Panc1 (cell line): ENCODE measurements at regions not wholly inside any gene's neighbourhood (a gene's known extent, or its start where the extent isn't known, plus 50 kb on each side); places are given as distances from the start of the nearest gene placed in this dataset.

Source experiments
- TF ChIP-seq, protein P1 (sequence below), 2 experiments: IDR thresholded peaks; 2 replicates each; pipeline ENCODE4 v1.6.1; 2011 to 2012; ENCODE audit warnings: low read depth in 2 of 2, control low read depth in 1 of 2, low read length in 1 of 2, mild to moderate bottlenecking in 1 of 2, moderate library complexity in 1 of 2; ENCODE audit not compliant: insufficient read depth in 1 of 2
- TF ChIP-seq, protein P2 (sequence below): fragments of 450-650 bp; IDR thresholded peaks from 2 replicates; pipeline ENCODE4 v1.5.1; 2017; ENCODE audit warnings: mild to moderate bottlenecking

DNA sequence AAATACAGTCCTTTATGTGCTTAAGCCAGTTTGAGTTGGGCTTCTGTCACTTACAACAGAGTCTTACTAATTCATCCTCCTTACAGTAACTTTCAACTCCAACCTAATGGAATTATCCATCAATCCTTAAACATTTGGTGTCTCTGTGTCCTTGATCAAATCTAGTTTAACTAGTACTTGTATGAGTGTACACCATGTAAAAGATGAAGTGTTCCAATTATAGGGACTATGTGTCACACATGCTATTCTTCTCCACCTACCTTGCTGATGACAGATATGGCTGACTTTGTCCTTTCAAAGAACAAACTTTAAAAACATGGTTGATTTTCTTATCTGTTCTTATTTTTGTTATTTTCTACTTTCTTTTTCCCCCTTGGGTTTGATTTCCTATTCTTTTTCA is 60.4 kb upstream of the NBPF3 start:
- TF ChIP-seq, protein P1, sequence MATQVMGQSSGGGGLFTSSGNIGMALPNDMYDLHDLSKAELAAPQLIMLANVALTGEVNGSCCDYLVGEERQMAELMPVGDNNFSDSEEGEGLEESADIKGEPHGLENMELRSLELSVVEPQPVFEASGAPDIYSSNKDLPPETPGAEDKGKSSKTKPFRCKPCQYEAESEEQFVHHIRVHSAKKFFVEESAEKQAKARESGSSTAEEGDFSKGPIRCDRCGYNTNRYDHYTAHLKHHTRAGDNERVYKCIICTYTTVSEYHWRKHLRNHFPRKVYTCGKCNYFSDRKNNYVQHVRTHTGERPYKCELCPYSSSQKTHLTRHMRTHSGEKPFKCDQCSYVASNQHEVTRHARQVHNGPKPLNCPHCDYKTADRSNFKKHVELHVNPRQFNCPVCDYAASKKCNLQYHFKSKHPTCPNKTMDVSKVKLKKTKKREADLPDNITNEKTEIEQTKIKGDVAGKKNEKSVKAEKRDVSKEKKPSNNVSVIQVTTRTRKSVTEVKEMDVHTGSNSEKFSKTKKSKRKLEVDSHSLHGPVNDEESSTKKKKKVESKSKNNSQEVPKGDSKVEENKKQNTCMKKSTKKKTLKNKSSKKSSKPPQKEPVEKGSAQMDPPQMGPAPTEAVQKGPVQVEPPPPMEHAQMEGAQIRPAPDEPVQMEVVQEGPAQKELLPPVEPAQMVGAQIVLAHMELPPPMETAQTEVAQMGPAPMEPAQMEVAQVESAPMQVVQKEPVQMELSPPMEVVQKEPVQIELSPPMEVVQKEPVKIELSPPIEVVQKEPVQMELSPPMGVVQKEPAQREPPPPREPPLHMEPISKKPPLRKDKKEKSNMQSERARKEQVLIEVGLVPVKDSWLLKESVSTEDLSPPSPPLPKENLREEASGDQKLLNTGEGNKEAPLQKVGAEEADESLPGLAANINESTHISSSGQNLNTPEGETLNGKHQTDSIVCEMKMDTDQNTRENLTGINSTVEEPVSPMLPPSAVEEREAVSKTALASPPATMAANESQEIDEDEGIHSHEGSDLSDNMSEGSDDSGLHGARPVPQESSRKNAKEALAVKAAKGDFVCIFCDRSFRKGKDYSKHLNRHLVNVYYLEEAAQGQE (IDR thresholded peaks at IDR 0.05; ENCODE audit: insufficient read depth in 1 of 2, low read depth in 2 of 2, low read length in 1 of 2): no peak
- TF ChIP-seq, protein P2, sequence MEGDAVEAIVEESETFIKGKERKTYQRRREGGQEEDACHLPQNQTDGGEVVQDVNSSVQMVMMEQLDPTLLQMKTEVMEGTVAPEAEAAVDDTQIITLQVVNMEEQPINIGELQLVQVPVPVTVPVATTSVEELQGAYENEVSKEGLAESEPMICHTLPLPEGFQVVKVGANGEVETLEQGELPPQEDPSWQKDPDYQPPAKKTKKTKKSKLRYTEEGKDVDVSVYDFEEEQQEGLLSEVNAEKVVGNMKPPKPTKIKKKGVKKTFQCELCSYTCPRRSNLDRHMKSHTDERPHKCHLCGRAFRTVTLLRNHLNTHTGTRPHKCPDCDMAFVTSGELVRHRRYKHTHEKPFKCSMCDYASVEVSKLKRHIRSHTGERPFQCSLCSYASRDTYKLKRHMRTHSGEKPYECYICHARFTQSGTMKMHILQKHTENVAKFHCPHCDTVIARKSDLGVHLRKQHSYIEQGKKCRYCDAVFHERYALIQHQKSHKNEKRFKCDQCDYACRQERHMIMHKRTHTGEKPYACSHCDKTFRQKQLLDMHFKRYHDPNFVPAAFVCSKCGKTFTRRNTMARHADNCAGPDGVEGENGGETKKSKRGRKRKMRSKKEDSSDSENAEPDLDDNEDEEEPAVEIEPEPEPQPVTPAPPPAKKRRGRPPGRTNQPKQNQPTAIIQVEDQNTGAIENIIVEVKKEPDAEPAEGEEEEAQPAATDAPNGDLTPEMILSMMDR: no peak
